Activated CD8-positive, alpha-beta T cell treated with anti-CD3 and anti-CD28 coated beads for 36 hours (primary cell): ENCODE measurements at regions not wholly inside any gene's neighbourhood (a gene's known extent, or its start where the extent isn't known, plus 50 kb on each side); places are given as distances from the start of the nearest gene placed in this dataset.

Source experiments
- ATAC-seq: fragments of 200-7000 bp; cut with Tn5 transposase; one replicate; pipeline ENCODE4 v1.10.0; 2021; ENCODE audit warnings: mild to moderate bottlenecking, moderate library complexity
- CTCF ChIA-PET: fragments of 350-600 bp; sonication (Branson Sonifier 250); formaldehyde crosslinking; loops from one replicate; lab custom pipeline; 2021; ENCODE audit warnings: antibody characterized with exemption; lab: Charles Lee
- POLR2A ChIA-PET: fragments of 350-600 bp; sonication (Branson Sonifier 250); formaldehyde crosslinking; loops from one replicate; lab custom pipeline; 2021; ENCODE audit warnings: antibody characterized with exemption; lab: Charles Lee
- DNase-seq: peaks from one replicate; pipeline ENCODE4 v3.0.0-alpha.2; 2020
- H3K27ac Mint-ChIP-seq: one replicate; pipeline ENCODE4 v1.8.0; 2021; ENCODE audit warnings: mild to moderate bottlenecking, mixed read lengths
- H3K27me3 Mint-ChIP-seq: one replicate; pipeline ENCODE4 v1.8.0; 2021; ENCODE audit warnings: mixed read lengths
- H3K36me3 Mint-ChIP-seq: one replicate; pipeline ENCODE4 v1.8.0; 2021; ENCODE audit warnings: low read depth, mixed read lengths
- H3K4me1 Mint-ChIP-seq: one replicate; pipeline ENCODE4 v1.8.0; 2021; ENCODE audit warnings: low read depth, mixed read lengths
- H3K4me3 Mint-ChIP-seq: one replicate; pipeline ENCODE4 v1.8.0; 2021; ENCODE audit warnings: mild to moderate bottlenecking, moderate library complexity, mixed read lengths
- H3K9me3 Mint-ChIP-seq: one replicate; pipeline ENCODE4 v1.8.0; 2021; ENCODE audit warnings: mixed read lengths
- CTCF ChIP-seq: fragments of 200-600 bp; IDR thresholded peaks from one replicate; pipeline ENCODE4 v1.8.0; 2022; ENCODE audit warnings: antibody characterized with exemption, mild to moderate bottlenecking
- intact Hi-C: fragments of 100-400 bp; cut with micrococcal nuclease; formaldehyde crosslinking; loops from one replicate; pipeline ENCODE4 v1.10.0; 2022

GRCh38 chr4:189046642-189047041, 894.0 kb upstream of the FRG1 start:
- no peaks in the 10 kb centered on the region for H3K4me1 Mint-ChIP-seq
- no peak for DNase-seq
- intact Hi-C loops = no loop called here

GRCh38 chr4:189048119-189048518, 892.6 kb upstream of the FRG1 start:
- Mint-ChIP-seq H3K4me1 (no peaks in the 10 kb centered on the region), H3K36me3 (no peaks in the 10 kb centered on the region), H3K9me3 (peaks cover 1% of the 10 kb centered on the region), H3K27ac (no peak overlapping the region), H3K27me3 (no peaks in the 10 kb centered on the region), H3K4me3 (no peak overlapping the region)
- DNase-seq (no peak), ATAC-seq (no peak)
- TF ChIP-seq CTCF = no peak
- intact Hi-C loops = no loop called here
- CTCF ChIA-PET = no interaction called here
- POLR2A ChIA-PET = no interaction called here

More at GRCh38 chr4:189046642-189047041, 894.0 kb upstream of the FRG1 start:
- Mint-ChIP-seq H3K36me3 (no peaks in the 10 kb centered on the region), H3K27me3 (no peaks in the 10 kb centered on the region), H3K9me3 (peaks cover 1% of the 10 kb centered on the region), H3K4me3 (no peak overlapping the region), H3K27ac (no peak overlapping the region)
- TF ChIP-seq CTCF = no peak
- no peak for ATAC-seq
- ChIA-PET POLR2A (no interaction called here), CTCF (no interaction called here)

- CTCF ChIA-PET = no interaction called here
- Mint-ChIP-seq H3K9me3 (peaks cover 1% of the 10 kb centered on the region), H3K27ac (no peak overlapping the region), H3K4me3 (no peak overlapping the region), H3K36me3 (no peaks in the 10 kb centered on the region), H3K4me1 (no peaks in the 10 kb centered on the region), H3K27me3 (no peaks in the 10 kb centered on the region)
- ATAC-seq = no peak
- POLR2A ChIA-PET = no interaction called here
- TF ChIP-seq CTCF = no peak
- intact Hi-C loops = no loop called here
- no peak for DNase-seq
Measured at GRCh38 chr4:189049682-189050081, 891.0 kb upstream of the FRG1 start.

DNA sequence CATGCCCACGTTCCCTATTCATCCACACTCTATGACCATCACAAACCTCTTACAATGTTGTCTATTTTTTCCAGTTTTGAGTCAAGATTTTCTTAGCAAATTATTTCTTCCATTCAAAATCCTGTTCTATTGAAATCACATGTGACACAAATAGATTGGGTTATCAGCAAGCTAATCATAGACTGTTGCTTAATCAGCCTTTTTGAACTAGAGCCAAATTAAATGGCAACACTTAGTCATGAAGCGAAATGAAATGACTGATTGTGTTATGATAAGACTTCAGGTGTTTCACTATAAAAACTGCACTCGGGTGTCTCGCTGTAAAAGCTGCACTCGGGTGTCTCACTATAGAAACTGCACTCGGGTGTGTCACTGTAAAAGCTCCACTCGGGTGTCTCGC, 890.0 kb upstream of the FRG1 start:
- POLR2A ChIA-PET = no interaction called here

DNA sequence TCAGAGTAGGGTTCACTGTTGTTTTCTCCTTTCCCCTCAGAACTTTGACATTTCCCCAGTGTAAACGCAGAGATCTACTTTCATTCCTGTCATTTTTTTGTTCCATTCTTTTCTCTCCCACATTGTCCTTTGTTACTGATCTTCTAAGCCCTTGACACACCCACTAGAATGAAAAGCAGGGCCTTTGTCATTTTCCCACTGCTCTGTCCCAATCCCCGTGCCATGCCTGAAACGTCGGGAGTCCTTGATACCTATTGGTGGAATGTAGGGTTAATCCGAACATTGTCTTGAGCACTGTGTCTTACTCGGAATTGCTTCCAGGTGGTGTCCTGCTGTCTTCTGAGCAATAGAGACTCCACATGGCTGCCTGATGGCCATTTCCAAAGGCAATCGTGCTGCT, 887.1 kb upstream of the FRG1 start:
- H3K4me3 Mint-ChIP-seq = no peak overlapping the region
- ChIA-PET CTCF (no interaction called here), POLR2A (no interaction called here)
- DNase-seq (no peak), ATAC-seq (no peak)
- H3K27ac Mint-ChIP-seq = no peak overlapping the region
- no peaks in the 10 kb centered on the region for H3K27me3 Mint-ChIP-seq
- intact Hi-C loops = no loop called here
- no peak for TF ChIP-seq CTCF
- H3K4me1 Mint-ChIP-seq = no peaks in the 10 kb centered on the region
- H3K36me3 Mint-ChIP-seq = no peaks in the 10 kb centered on the region
- peaks cover 3% of the 10 kb centered on the region for H3K9me3 Mint-ChIP-seq

More for the DNA sequence above, 890.0 kb upstream of the FRG1 start:
- TF ChIP-seq CTCF = no peak
- CTCF ChIA-PET = no interaction called here
- no peaks in the 10 kb centered on the region for H3K27me3 Mint-ChIP-seq
- H3K36me3 Mint-ChIP-seq = no peaks in the 10 kb centered on the region
- DNase-seq = no peak
- no peak overlapping the region for H3K27ac Mint-ChIP-seq
- no peaks in the 10 kb centered on the region for H3K4me1 Mint-ChIP-seq
- no peak overlapping the region for H3K4me3 Mint-ChIP-seq
- intact Hi-C loops = no loop called here
- ATAC-seq = no peak
- H3K9me3 Mint-ChIP-seq = peaks cover 1% of the 10 kb centered on the region
